ENCODE measurements at regions not wholly inside any gene's neighbourhood (a gene's known extent, or its start where the extent isn't known, plus 50 kb on each side); places are given as distances from the start of the nearest gene placed in this dataset.
"Not testable (repeated sequence)": the region's sequence is repeated elsewhere in the genome, so short reads cannot be mapped to it uniquely, and the experiment has no call there.

- in situ Hi-C loops (cut with MboI; ENCODE audit: low sequenced_read_pairs, unreplicated experiment); DNase-seq (ENCODE audit: low spot score): not testable (repeated sequence)
Observed at GRCh38 chr9:138211070-138211469, 333.5 kb downstream of the CACNA1B start.

- DNase-seq (ENCODE audit: low spot score), result peak; percentile 13
- in situ Hi-C loops (cut with MboI; ENCODE audit: low sequenced_read_pairs, unreplicated experiment), result not testable (repeated sequence)
Observed at GRCh38 chr9:138211544-138212219, 334.1 kb downstream of the CACNA1B start.

GRCh38 chr9:138212811-138213210 is 335.2 kb downstream of the CACNA1B start:
- in situ Hi-C loops (cut with MboI; ENCODE audit: low sequenced_read_pairs, unreplicated experiment); DNase-seq (ENCODE audit: low spot score): not testable (repeated sequence)

- in situ Hi-C loops (cut with MboI; ENCODE audit: low sequenced_read_pairs, unreplicated experiment), result not testable (repeated sequence)
Observed at GRCh38 chr9:138213748-138214147, 336.2 kb downstream of the CACNA1B start.

GRCh38 chr9:138214548-138214947 is 337.0 kb downstream of the CACNA1B start:
- in situ Hi-C loops (cut with MboI; ENCODE audit: low sequenced_read_pairs, unreplicated experiment); DNase-seq (ENCODE audit: low spot score): not testable (repeated sequence)

More at GRCh38 chr9:138213748-138214147, 336.2 kb downstream of the CACNA1B start:
- not testable (repeated sequence) for DNase-seq (ENCODE audit: low spot score)

- DNase-seq (ENCODE audit: low spot score); in situ Hi-C loops (cut with MboI; ENCODE audit: low sequenced_read_pairs, unreplicated experiment): not testable (repeated sequence)
Observed at GRCh38 chr9:138215588-138215987, 338.0 kb downstream of the CACNA1B start.

GRCh38 chr9:138216817-138217216 is 339.2 kb downstream of the CACNA1B start:
- in situ Hi-C loops (cut with MboI; ENCODE audit: low sequenced_read_pairs, unreplicated experiment); DNase-seq (ENCODE audit: low spot score): not testable (repeated sequence)

GRCh38 chr9:138217284-138217850 is 339.8 kb downstream of the CACNA1B start:
- in situ Hi-C loops (cut with MboI; ENCODE audit: low sequenced_read_pairs, unreplicated experiment), result not testable (repeated sequence)

GRCh38 chr9:138219249-138219648 is 341.7 kb downstream of the CACNA1B start:
- DNase-seq (ENCODE audit: low spot score); in situ Hi-C loops (cut with MboI; ENCODE audit: low sequenced_read_pairs, unreplicated experiment): not testable (repeated sequence)

More at GRCh38 chr9:138217284-138217850, 339.8 kb downstream of the CACNA1B start:
- DNase-seq (ENCODE audit: low spot score), result peak; percentile 1

GRCh38 chr9:138221446-138222054 is 344.0 kb downstream of the CACNA1B start:
- DNase-seq (ENCODE audit: low spot score); in situ Hi-C loops (cut with MboI; ENCODE audit: low sequenced_read_pairs, unreplicated experiment): not testable (repeated sequence)

- DNase-seq (ENCODE audit: low spot score); in situ Hi-C loops (cut with MboI; ENCODE audit: low sequenced_read_pairs, unreplicated experiment): not testable (repeated sequence)
Observed at GRCh38 chr9:138237099-138237498, 359.5 kb downstream of the CACNA1B start.

GRCh38 chr9:138282903-138283302 is 405.3 kb downstream of the CACNA1B start:
- DNase-seq (ENCODE audit: low spot score); in situ Hi-C loops (cut with MboI; ENCODE audit: low sequenced_read_pairs, unreplicated experiment): not testable (repeated sequence)
